Activated CD4-positive, CD25-positive, alpha-beta regulatory T cell (primary cell): ENCODE measurements at regions not wholly inside any gene's neighbourhood (a gene's known extent, or its start where the extent isn't known, plus 50 kb on each side); places are given as distances from the start of the nearest gene placed in this dataset.

Experiments used
- DNase-seq, 4 experiments: peaks; one replicate each; lab custom pipeline; 2025; lab: John Stamatoyannopoulos, UW

GRCh38 chr11:127733552-127733951 lies 733.0 kb upstream of the KIRREL3 start:
- DNase-seq, result no peak

- no peak for DNase-seq
Measured at GRCh38 chr11:127726367-127726766, 725.8 kb upstream of the KIRREL3 start.

DNA sequence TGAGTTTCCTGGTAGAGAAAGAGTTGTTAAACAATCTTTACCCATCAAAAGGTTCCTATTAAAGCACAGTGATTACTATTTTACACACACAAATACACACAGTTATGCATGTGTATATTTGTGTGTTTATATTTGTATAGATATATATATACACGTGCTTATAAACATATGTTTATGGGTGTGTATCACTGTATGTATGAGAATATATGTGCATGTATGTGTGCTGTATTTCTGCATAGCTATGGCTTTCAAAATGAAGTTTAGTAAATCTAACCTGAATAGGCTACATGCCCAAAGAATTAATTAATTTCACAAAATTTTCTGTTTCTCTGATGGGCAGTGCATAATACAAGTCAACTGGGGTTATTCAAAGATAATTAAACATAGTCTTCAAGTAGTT lies 723.1 kb upstream of the KIRREL3 start:
- DNase-seq, result no peak

- no peak for DNase-seq
Measured at GRCh38 chr11:127713226-127713625, 712.7 kb upstream of the KIRREL3 start.

DNA sequence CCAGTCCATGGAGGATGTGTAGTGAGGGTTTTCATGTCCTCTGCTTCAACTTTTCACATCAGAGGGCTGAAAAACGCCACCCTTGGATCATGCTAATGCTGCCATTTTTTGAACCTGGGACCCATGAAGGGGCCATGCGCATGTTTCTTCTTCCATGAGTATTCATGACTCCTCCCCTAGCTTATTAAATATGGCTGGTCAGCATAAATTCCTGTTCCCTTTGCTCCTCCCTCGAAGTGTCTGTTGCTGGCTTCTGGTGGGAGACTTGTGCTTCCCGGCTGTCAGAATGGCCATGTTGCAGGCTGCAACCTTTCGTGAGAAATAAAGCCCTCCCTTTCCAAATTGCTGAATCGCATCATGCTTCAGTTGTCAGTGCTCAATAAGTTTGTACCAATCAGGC lies 711.2 kb upstream of the KIRREL3 start:
- DNase-seq, result no peak

DNA sequence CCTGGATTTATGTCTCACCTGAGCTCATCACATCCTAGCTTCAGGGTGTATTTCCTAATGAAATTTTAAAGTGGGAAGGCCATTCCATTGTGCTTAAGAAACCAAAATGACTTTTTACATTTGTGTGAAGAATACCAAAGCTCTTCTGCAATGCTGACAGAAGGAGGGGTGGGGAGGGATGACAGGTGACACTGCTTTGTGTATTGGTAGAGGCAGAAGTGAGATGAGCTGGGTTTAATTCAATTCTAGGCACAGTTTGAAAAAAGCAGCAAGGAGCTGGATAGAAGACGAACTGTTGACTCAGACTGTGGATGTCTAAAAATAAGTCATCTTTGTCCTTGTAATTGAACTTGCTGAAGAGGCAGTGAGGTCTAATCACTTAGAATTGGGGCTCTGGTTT lies 710.3 kb upstream of the KIRREL3 start:
- no peak for DNase-seq

- no peak for DNase-seq
Measured at GRCh38 chr11:127709960-127710359, 709.4 kb upstream of the KIRREL3 start.

DNA sequence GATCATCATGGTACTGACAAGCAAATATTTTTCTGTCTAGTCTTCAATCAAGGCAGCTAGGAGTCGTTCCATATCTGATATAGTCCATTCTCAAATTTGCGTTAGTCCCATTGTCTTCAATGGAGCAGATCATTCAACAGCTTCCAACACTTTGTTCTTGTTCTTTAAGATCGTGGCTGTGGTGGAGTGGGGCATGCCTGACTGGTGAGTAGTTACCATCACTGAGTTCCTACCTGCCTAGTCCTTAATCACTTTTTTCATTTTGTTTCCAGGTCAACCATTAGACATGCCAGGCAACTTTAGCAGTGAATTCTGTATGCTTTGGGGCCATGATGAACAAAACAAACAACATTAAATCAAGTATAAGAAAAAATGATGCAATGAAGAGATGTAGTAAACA lies 693.1 kb upstream of the KIRREL3 start:
- no peak for DNase-seq

DNA sequence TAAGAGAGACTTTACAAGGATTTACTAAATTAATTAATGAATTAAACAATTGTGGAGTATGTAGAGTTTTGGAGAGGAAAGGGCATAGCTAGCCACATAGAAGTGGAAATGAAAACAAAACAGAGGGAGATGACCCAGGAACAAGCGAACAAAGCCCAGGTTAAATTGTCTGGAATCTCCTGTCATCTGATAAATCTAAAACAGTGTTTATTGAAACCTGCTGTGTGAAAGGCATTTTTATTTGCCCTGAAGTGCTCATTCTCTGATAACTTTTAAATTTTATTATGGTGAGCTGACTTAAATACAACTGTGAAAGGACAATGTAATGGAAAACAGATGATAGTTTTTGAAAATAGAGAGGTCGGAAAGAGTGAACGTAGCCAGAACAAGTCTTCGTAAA lies 682.8 kb upstream of the KIRREL3 start:
- no peak for DNase-seq

DNA sequence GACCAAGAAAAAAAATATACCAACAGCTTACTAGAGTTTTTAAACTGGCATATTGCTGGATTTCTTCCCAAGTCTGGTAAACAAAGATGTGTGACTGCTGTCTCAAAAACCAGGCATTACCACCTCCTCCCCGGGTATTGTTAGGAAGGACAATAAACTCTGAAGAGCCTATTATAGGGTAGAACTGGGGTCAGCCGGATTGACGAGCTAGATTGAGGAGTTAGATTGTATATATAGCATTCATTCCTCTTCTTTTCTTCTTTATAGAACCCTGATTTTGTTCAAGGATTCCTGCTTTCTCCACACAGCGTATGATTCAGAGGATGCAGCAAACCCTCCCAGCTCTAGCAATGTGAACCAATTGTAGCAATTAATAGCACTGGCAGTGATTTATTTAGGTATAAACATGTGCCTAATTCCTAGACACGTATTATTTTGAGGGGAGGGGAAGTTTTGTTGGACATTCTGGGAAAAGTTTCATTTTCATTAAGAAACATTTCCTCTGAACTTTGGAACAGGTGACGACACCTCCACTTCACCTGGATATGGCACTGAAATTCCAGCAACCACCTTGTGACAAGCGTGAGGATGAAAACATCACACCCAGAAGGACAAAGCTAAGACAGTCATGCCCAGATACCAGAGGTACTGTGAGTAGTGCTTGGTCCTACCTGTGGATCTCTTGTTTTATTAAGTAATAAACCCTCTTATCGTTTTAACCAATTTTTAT lies 679.4 kb upstream of the KIRREL3 start:
- DNase-seq, result no peak

- no peak for DNase-seq
Measured at GRCh38 chr11:127678631-127679030, 678.1 kb upstream of the KIRREL3 start.

DNA sequence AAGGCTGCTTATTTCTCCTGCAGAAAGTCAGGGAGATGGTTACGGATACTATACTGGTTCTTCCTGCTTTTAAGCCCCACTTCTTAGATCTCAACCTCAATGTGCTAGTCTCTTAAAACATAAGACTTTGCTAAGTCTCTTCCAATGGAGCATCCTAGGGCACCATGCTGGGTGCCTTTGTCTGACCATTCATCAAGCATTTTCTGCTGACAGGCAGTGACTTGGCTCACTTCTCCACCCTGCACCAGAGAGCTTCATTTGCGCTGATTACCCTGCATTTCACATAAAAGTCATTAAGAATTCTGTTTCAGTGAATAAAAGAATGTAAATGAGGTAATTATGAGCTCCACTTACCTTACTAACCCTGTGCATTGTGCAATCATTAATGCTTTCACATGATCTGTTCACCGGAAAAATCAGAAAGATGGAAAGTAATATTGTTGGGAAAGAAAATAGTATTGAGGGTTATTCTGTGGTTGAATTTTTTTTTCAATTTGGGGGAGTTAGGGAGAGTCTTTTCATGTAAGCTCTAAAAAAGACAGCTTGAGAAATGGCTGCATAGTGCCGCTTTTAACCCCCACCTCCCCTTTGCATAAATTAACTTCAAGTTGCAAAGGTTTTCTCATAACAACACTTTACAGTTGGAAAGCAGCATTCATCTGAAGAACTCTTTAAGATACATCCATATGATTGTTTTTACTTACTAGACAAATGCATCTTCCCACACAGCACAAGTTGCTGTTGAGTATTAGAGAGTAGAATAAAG lies 677.3 kb upstream of the KIRREL3 start:
- DNase-seq, result no peak

GRCh38 chr11:127675581-127675980 lies 675.0 kb upstream of the KIRREL3 start:
- DNase-seq, result no peak

DNA sequence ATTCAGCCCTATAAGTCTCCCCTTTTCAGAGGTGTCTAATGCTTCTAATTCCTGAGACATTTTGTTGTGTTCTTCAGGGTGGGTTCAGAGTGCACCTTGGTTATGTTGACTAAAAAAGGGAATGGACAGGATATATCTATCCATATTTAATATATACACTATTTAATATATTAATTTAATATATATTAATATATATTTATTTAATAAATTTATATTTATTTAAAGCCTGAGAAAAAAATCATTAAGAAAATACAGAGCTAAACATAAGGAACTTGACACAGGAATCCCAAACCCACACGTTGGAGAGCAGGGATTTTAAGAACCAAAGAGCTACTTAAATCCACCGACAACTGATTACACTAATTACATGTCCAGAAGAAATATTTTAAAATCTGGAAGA lies 674.2 kb upstream of the KIRREL3 start:
- no peak for DNase-seq

GRCh38 chr11:127670374-127671119 lies 670.0 kb upstream of the KIRREL3 start:
- no peak for DNase-seq

DNA sequence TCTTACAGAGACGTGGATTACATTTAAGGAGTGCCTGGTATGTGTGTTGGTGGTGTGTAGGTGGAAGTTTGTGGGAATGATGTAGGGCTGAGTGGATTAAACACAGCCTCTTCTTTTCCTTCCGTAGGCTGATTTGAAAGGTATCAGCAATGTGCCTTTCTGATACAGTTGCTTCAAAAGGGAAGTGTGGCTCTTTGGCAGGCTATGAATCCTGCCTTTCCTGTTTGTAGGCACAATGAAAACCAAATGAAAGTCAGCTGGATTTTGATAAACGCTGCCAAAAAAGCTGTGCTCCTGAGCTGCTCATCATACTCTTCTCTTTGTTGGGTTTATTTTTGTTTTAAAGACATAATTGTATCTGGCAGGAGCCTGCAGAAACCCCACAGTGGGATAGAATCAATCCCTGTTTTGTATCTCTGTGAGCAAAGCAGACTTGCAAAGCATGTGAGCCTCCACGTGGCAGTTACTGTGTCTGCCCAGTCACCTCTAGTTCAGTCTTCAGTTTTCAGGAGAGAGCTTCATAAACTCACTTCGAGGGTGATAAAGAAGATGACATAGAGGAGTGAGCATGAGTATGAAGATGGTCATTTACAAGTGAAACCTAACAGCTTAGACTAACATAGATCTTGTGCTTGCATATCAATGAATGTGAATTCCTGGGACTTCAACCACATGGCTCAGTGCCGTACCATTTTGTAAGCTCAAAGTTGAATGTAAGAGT lies 655.7 kb upstream of the KIRREL3 start:
- no peak for DNase-seq

- DNase-seq, result no peak
Measured at GRCh38 chr11:127653076-127653475, 652.5 kb upstream of the KIRREL3 start.

GRCh38 chr11:127651888-127652221 lies 651.3 kb upstream of the KIRREL3 start:
- DNase-seq, result no peak

- DNase-seq, result no peak
Measured at GRCh38 chr11:127651175-127651887, 650.8 kb upstream of the KIRREL3 start.

DNA sequence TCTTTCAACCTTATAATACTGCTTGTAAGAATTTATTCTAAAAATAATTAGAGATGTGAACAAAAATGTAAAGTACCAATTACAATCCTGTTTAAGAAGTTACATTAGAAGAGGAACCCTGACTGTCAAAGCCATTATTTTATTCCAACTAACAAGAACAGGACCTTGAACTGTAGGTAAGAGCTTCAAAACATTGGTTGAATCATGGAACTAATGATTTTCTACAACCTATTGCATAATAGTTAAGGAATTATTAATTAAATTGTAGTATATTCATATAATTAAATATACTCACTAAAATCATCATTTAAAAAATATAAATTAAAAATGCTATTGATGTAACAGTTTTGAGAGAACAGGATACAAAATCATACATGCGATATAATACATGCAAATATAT lies 649.4 kb upstream of the KIRREL3 start:
- DNase-seq, result no peak

DNA sequence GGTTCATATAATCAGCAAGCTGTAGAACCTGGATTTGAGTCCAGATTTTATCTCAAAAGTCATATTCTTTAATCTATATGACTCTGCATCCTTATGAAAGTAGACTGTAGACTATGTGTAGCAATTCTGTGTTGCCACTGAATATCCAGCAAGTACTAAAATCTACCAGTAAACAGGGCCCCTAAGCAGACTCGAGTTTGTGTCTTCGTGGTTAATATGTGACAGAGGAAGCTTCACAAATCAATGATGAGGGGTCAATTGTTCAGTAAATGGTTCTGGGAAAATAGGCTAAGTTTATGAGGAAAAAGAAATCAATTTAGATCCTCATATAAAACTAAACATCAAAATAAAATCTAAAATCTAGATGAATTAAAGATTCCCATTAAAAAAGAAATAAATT lies 648.5 kb upstream of the KIRREL3 start:
- no peak for DNase-seq

- no peak for DNase-seq
Measured at GRCh38 chr11:127648583-127648982, 648.0 kb upstream of the KIRREL3 start.
